LHCN-M2 (cell line): ENCODE measurements at regions not wholly inside any gene's neighbourhood (a gene's known extent, or its start where the extent isn't known, plus 50 kb on each side); places are given as distances from the start of the nearest gene placed in this dataset.
A peak's percentile ranks its signal among the peaks of the same experiment; 100 is the strongest.

Source experiments
- DNase-seq: peaks from one replicate; pipeline ENCODE4 v3.0.0-alpha.2; 2012; ENCODE audit warnings: low read depth

DNA sequence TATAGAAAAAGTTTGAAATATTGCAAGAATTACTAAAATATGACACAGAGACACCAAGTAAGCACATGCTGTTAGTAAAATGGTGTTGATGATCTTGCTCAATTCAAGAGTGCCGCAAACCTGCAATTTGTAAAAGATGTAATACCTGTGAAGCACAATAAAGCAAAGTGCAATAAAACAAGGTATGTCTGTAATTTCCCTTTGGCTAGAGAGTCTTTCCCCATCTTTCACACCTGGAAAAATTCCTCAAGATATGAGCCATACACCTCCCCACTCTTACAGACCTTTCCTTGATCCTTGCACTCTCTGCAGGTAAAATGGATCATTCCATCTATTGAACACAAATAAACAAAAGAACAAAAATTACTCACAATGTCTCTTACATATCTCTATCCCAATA, 597.8 kb downstream of the EFNA5 start:
- DNase-seq = no peak

DNA sequence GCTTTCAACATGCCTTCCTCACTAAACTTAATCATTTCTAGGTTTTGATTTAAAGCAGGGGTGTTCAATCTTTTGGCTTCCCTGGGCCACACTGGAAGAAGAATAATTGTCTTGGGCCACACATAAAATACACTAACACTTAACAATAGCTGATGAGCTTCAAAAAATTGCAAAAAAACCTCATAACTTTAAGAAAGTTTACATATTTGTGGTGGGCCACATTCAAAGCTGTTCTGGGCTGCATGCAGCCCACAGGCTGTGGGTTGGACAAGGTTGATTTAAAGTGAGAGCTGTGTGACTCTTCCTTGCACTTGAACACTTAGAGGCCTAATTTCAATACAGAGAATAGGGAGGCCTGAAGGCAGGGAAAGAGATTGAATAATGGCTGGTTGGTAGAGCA, 598.3 kb downstream of the EFNA5 start:
- DNase-seq = no peak

DNA sequence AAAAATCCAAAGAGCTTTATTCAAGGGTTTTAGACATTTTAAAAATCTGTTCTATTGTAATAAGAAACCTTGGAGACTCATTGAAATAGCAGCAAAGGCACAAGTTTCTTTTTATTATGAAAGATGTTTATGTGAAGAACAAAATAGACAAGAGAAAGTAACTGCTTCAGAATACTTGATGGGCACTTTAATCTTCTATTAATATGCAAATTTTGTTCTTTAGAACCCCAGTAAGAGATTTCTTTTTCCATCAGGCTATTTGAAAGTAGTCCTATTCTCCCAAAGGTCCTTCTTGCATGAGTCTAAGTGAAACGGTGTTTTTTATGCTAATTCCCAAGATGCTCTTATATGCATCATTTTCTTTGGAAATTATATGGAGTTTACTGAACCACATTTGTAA, 602.0 kb downstream of the EFNA5 start:
- DNase-seq = no peak

DNA sequence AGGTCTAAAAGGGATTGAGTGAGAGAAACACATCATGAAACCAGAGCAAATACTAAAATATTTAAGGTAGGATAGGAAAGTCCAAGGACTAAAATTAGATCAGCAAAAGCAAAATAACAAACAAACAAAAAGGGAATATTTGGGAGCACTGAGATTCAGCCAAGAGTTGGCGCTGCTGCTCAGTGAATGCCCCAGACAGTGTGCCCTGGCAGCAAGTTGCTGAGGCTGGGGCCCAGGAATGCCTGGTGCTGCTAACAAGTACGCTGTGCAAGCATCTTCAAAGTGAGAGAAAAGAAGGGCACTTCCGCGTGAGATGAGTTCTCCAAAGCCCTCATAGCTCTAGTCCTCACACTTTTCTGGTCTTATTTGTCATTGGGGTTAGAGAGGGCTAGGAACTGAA, 603.3 kb downstream of the EFNA5 start:
- DNase-seq = peak; percentile 39

DNA sequence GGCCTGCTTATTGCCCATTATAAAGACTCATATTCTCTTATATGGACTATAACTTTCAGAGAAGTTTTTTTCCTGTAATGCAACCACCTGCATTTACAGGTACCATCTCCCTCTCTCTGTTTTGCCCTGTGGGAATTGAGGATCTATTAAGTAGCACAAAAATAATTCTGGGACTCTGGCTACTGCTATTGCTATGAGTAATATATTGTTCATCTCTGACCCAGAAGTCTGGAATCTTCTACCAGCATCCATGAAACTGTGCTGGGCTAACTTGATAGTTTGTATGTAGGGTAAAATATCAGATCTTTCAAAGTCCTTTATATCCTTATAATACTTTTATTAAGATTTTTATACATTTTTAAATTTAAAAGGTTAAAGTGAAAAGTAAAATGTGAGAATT, 607.2 kb downstream of the EFNA5 start:
- DNase-seq = peak; percentile 40

DNA sequence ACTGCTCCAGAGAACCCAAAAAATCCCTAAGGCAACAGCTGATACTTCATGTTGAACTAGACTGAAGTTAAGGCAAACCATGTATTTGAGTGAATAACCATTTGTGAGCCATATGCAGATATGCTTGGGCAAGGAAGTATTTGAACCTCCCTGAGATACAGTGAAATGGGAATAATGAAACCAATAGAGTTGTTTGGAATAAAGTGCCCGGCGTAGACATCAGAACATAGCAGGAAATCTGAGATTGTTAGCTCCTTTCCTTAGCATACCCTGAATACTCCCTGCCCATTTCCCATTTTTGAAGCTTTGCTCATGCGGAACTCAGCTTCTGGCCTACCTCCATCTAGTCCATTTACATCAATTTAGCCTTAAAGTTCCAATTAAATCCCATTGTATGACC, 611.9 kb downstream of the EFNA5 start:
- DNase-seq = no peak

DNA sequence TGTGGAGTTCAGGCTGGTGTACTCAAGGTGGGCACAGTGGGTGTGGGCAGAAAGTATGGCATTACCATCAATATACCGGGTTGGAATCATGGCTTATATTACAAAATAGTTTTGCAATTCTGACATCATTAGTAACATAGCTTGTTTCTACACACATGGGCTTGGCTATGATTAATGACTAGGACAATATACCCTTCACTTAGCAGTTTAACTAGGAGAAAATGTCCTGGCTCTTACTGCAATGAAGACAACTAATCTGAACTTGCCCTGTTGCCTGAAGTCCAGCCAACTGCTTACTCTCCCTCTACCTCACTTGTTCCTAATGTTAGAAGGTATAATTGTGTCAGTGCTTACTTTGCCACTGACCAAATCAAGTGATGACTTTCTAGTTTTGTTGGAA, 612.5 kb downstream of the EFNA5 start:
- peak; percentile 9 for DNase-seq

DNA sequence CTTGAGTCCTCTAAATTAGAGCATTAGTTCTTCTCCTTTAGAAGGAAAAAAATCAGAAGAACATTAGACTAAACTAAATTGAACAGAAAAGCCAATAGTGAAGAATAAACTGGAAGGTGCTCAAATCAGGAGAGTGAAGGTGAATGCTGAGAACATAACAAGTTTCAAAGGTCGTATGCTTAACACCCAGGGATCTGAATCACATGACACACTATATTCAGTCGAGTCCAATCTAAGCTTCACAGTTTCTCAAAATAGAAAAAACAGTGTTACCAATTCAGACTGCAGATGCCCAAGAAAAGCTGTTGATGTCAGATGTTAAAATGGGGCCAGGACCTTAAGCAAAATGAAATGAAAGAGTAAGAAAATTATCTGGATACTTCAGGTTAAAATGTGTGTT, 614.5 kb downstream of the EFNA5 start:
- DNase-seq = no peak

DNA sequence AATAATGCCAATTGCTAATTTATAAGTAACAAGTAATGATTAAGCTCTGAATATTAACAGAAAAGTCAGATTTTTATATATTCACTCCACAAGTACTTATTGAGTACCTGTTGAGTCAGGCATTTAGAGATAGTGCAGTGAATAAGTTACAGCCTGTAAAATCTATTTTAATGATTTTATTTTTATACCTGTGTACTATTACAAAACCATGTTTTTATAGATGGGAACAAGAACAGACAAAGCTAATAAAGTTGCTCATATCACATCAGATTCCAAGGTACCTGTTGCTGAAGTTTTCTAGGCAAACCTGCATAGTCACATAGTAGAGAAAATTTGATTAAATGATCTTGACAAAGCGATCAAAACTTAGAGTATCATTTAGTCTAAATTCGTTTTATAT, 623.7 kb downstream of the EFNA5 start:
- DNase-seq = no peak

DNA sequence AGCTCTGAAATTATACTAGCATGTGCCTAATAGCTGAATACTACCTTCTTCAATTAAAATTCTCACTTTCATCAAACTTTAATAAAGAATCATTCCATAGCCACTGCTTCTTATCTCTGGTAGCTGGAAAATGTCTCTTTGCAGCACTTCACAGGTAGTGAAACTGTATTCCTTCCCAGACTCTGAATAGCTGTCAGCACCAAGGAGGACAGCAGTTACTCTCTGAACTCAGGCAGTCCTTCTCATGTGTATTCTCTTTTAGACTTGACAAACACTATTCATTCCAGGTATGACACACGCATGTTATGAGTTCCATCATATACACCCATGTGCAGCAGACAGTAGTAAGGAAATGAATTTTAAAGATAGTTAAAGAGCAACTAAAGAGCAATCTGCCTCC, 627.1 kb downstream of the EFNA5 start:
- DNase-seq = no peak

DNA sequence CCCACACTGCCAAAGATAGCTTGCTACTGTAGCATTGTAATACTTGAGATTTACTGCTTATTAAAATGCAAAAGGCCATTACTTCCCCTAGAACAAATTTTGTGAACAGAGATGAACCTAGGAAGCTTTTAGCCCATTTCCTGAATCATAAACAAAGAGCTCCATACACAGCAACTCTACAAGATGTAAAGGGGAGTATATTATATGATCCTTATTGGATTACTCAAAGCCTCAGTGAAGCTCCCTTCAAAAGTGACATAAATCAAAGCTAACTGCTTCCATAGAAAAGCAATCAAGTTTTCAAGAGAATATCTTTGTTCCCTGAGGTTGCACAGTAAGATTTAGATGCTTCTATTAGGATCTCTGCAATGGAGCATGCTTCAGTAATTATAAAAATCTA, 629.8 kb downstream of the EFNA5 start:
- DNase-seq = no peak

DNA sequence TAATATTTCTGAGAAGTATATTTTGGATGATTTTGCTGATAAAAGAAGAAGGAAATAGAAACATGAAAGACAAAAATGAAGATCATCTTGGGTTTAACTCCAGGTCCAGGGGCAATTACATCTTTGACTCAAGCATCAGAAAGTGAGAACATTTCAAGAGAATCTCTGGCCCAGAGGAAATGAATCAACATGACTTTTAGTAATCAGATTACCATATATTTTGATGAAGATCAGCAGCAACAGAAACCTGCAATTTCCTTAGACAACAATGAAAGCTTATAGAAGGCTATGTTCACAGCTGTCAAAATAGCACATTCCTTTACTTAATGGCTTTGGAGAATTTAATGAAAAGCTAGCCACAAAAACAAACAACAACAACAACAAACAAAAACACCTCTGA, 638.1 kb downstream of the EFNA5 start:
- DNase-seq = peak; percentile 8

DNA sequence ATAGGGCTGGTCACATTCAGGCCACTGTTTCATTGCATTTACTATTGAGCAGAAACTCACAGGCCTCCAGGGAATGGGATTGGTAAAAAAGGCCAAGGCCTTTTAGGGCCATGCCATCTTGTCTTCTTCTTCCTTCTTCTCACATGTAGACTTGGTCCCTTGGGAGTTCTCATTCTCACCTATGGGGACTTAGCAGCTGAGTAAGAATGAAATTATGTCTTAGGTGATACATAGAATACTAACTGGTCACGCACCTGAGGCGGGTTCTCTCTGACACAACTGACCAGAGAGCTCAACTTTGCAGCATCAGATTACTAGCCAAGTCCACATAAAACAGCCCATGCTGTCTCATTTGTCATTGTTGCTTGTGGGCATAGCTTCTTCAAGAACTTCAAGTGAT, 641.8 kb downstream of the EFNA5 start:
- DNase-seq = no peak

DNA sequence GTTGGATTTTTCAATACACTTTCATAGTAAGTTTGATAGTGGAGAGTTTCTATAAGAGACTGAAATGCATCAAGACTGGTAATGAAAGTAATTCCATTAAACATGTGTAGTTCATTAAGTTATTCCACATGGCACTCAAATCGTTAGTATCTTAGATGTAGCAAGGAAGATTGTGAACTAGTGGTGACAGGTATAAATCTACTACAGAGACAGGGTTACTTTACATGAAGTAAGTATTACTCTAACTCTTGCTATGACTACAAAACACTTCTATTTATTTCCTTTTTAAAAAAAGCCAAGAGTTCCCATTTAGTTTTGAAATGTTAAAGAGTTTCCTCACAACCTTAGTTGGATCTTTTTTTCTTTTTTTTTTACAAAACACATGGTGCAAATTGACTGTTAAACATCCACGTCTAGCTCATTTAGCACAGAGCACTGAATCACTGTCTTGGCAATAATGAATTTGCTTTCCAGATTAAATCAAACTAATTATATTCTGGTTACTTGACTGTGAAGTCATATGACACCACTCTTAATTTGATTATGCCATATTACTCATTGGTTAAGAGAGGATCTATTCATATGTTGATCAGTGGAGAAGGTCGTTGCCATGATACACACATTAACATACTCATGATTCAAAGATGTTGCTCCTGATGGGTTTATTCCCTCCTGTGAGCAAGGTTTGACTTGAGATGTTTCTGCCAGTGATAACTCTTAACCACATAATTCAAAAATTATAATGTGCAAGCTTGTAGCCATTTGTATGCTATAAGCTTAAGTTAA, 644.8 kb downstream of the EFNA5 start:
- DNase-seq = no peak

DNA sequence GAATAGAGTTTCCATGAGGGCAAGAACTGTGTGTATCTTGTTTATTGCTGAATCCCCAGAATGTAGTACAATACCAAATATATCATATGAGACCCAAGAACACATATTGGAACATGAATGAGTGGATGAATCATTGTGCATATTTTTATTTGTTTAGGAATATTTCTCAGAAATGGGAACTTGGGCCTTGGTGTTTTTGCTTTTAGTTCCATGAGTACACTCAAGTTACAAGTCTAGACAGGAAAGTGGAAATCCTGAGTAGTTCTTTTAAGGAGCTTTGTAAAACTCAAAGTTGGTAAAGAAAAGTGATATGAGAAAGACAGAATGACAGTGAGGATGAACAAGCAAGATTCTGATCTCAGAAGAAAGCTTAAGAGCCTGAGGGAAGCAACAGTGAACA, 647.0 kb downstream of the EFNA5 start:
- peak; percentile 29 for DNase-seq

DNA sequence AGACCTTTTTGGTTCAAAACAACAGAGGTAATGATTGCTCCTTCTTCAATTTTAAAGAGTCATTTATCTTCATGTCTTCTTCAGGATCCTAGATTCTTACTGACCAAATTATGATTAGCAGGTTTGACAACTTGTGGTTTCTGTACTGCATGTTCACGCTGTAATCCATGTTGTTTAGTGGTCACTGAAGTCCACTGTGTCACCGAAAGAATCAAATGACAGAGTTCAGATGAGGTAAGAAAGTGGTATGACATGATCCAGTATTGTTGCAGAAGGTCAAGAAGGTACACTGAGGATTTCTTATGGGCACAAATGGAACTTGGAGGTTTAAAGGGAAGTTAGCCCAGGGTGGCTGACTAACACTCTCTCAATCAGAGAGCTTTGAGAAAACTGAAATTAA, 649.2 kb downstream of the EFNA5 start:
- no peak for DNase-seq

DNA sequence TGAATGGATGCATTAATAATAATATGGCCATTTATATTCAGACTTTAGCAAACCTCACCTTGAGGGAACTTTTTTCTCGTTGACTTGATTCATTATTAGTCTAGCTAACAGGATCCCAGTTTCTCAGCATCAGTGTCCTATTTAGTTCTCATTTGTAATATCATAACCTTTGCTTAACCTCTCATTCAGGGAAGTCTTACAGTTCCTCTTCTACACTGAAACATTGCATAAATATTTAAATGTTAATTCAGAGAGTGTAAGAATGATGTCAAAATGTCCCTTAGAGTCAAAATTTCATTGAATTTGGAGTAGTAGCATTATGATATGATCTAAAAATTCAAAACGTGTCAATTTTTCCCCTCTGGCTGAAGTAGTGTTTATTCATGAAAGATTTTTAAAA, 650.1 kb downstream of the EFNA5 start:
- DNase-seq = no peak

DNA sequence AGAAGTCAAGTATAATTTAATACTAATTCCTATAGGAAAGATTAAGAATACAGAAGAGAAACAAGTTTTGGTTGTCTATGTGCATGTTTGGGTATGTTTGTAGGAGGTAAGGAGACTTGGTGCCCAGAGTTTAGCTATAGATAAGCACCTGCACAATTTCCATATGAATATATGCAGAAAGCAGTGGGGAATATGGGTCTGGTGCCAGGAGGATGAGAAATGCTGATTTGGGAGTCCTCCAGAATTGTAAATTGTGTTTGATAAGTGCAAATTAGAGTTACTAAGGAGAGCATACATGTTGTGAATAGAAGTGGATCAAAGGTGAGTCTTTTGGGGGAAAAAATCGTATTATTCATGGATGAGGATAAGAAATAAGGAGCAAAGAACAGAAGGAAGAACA, 653.1 kb downstream of the EFNA5 start:
- DNase-seq = no peak

DNA sequence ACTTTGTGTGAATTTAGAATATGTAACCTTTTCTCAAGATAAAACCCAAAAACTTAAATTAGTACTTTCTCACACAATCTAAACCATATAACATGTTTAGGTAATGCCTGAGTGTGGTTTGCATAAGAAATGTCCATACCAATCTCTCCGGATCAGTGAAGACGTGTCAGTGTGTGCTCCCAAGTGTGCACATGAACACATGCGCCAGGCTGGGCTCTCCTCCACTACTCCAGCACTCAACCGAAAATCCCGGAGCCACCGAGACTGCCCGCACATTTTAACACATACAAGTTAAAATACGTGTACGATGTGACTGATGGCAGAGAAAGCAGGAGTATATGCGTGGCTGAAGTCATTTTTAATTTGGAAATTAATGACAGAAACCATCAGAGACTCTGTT, 658.4 kb downstream of the EFNA5 start:
- no peak for DNase-seq

DNA sequence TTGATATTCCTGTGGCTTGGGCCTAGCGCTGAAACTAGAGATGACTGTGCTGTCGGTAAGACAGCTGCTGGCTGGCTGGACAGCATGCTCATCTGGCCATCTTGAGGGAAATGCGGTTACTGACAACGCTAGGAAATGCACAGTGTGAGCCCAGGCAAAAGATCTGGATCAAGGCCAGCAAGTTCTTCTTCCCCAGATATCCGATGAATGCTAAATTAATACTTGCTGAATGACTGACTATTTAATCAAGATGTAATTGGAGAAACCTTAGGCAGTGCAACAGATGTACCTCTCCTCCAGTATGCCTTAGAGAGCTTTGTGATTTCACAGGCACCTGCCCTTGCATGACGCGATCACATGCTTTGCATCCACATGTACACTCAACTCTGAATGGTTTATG, 659.1 kb downstream of the EFNA5 start:
- peak; percentile 87 for DNase-seq

DNA sequence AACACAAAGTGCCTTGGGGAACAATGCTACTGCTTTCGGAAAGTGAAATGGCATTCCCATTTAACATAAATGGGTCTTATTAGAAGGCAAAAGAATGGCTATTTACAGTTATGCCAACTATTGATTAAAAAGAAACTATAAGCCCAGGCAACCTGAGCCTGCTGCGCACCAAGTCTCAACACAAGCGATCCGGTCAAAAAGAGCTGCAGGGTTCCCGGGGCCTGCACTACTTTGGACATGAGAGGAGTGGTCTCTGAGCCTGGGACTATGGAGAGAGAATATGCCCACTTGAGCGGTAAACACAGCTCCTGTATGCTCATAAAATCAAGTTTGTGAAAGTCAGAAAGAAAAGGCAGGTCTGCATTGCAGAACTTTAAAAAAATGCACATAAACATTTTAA, 660.7 kb downstream of the EFNA5 start:
- DNase-seq = no peak

DNA sequence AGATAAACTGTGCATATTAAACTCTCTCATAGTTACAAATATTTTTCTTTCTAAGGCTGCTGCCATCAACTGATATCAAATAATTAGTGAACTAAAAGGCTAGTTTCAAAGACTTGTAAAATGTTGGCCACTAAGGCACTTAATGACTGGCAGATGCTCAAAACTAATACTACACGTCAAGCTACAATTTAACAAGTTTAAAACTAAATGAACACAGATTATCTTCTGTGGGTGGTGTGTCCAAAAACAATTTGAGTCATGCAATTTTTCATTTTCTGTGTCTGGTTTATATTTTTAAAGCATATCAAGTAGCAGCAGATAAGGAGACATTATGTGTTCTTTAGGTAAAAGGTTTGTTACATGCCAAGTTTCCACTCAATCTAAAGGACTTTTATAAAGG, 665.1 kb downstream of the EFNA5 start:
- DNase-seq = no peak

DNA sequence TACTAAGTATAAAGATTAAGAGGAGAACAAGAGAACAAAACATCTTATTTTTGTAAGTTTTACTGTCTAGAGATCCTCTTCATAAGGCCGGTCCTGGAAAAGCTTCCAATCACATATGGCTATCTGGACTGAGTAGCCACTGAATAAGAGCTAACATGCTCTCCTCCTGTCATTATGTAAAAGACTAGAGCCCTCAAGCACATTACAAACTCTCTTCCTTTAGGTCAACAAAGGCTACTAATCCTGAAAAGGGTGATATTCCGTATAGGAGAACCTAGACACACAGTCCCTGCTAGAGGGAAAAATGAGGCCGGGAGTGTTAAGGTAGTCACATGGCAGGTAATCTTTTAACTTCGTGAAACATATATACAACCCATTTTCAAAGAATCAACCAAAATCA, 665.6 kb downstream of the EFNA5 start:
- no peak for DNase-seq

DNA sequence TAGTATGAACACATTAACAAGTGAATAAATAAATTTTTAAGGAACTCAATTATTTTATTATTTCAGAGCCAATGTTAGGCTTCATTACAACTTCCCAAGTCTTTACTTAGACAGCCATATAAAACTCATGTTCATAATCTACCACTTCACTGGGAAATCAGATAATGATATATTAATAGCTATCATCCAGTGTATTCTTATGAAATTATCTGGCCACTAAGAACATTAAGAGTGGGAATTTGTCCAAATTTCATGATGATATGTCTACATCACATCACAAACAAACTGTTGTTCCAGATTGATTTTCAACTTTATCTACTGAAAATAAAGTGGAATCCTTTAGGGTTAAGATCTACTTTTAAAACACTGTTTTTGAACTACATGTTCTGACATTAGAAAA, 668.6 kb downstream of the EFNA5 start:
- no peak for DNase-seq
